ENCODE measurements at regions not wholly inside any gene's neighbourhood (a gene's known extent, or its start where the extent isn't known, plus 50 kb on each side); places are given as distances from the start of the nearest gene placed in this dataset.
"Not testable (repeated sequence)": the region's sequence is repeated elsewhere in the genome, so short reads cannot be mapped to it uniquely, and the experiment has no call there.

DNA sequence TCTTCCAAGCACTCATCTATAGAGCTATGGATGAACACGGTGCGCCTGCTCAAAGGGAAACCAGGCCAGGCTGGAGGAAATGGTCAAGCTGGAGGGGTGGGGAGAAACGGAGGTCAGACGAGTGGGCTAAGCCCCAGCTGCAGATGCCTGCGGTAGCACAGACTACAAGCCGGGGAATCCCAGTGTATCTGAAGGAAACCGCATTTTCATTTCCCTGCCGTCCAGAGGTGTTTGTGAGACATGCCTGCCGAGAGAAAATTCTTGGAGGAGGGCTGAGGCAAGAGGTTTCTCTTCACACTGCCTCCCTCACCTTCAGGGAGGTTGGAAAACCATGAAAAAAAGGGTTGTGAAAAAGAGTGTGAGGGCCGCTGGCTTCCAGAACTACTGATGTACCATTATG is 102.0 kb upstream of the FOXN3 start:
- DNase-seq (no peak), ATAC-seq (ENCODE audit: low FRiP score) (no peak)
- WGBS, 2 donors = 96 to 98% methylated on average over 10 of the region's 10 CpGs

DNA sequence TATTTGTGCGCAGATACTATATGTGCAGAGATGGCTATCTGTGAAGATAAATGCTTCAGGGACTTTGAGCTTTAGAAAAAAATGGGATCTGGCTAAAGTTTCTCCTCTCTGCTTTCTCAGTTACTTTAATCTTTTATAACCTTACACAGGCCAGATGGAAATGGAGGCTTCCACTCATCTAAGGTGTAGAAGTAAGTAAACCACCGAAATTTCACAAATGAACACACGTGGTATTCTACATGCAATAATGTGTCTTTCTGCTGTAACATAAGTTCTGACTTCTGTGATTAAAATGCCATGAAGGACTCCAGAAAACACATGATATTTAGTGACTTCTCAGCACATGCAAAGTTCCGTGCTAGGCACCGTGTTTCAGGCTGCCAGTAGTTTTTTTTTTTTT is 99.1 kb upstream of the FOXN3 start:
- H3K4me3 ChIP-seq (ENCODE audit: low read length in 2 of 2) = no peak overlapping the region
- no peaks in the 10 kb centered on the region for H3K9me3 ChIP-seq (ENCODE audit: control insufficient read depth, low read length)
- no peaks in the 10 kb centered on the region for H3K27me3 ChIP-seq (ENCODE audit: control insufficient read depth in 1 of 2, insufficient read depth in 2 of 2, low read length in 1 of 2)
- no peaks in the 10 kb centered on the region for H3K4me1 ChIP-seq (ENCODE audit: control insufficient read depth in 1 of 2, insufficient read depth in 2 of 2, low read length in 2 of 2)
- no peaks in the 10 kb centered on the region for H3K36me3 ChIP-seq (ENCODE audit: control insufficient read depth in 1 of 2, insufficient read depth in 2 of 2, low read length in 1 of 2)
- H3K27ac ChIP-seq (ENCODE audit: low read depth in 1 of 2, low read length in 2 of 2) = no peak overlapping the region
- 92 to 93% methylated on average over 5 of the region's 5 CpGs for WGBS, 2 donors
- ATAC-seq (ENCODE audit: low FRiP score) (no peak), DNase-seq (no peak)
- intact Hi-C loops (cut with DNase I) = no loop called here

More for the DNA sequence above, 102.0 kb upstream of the FOXN3 start:
- Histone ChIP-seq H3K27me3 (ENCODE audit: control insufficient read depth in 1 of 2, insufficient read depth in 2 of 2, low read length in 1 of 2) (no peaks in the 10 kb centered on the region), H3K4me3 (ENCODE audit: low read length in 2 of 2) (no peak overlapping the region), H3K4me1 (ENCODE audit: control insufficient read depth in 1 of 2, insufficient read depth in 2 of 2, low read length in 2 of 2) (no peaks in the 10 kb centered on the region), H3K9me3 (ENCODE audit: control insufficient read depth, low read length) (no peaks in the 10 kb centered on the region), H3K27ac (ENCODE audit: low read depth in 1 of 2, low read length in 2 of 2) (no peak overlapping the region), H3K36me3 (ENCODE audit: control insufficient read depth in 1 of 2, insufficient read depth in 2 of 2, low read length in 1 of 2) (no peaks in the 10 kb centered on the region)
- intact Hi-C loops (cut with DNase I) = no loop called here

DNA sequence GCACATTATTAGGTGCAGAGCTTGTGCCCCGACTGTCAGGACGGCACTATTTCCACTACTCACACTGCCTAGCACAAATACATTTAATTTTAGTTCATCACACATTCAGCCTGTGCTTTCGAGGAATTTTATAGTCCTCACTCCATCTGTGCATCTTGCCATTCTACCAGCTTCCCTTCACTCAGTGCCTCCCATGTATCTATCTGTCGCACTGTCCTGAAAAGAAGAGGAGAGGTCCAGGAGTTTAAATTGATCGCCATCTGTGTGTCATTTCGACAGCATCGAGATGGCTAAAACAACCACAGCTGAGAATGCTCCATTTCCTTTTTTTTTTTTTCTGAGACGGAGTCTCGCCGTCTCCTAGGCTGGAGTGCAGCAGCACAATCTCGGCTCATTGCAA is 97.6 kb upstream of the FOXN3 start:
- DNase-seq (no peak), ATAC-seq (ENCODE audit: low FRiP score) (no peak)
- no peak overlapping the region for H3K4me3 ChIP-seq (ENCODE audit: low read length in 2 of 2)
- intact Hi-C loops (cut with DNase I) = no loop called here
- H3K27me3 ChIP-seq (ENCODE audit: control insufficient read depth in 1 of 2, insufficient read depth in 2 of 2, low read length in 1 of 2) = no peaks in the 10 kb centered on the region
- no peaks in the 10 kb centered on the region for H3K4me1 ChIP-seq (ENCODE audit: control insufficient read depth in 1 of 2, insufficient read depth in 2 of 2, low read length in 2 of 2)
- 94 to 95% methylated on average over 11 of the region's 11 CpGs for WGBS, 2 donors
- no peaks in the 10 kb centered on the region for H3K9me3 ChIP-seq (ENCODE audit: control insufficient read depth, low read length)
- H3K36me3 ChIP-seq (ENCODE audit: control insufficient read depth in 1 of 2, insufficient read depth in 2 of 2, low read length in 1 of 2) = no peaks in the 10 kb centered on the region
- H3K27ac ChIP-seq (ENCODE audit: low read depth in 1 of 2, low read length in 2 of 2) = no peak overlapping the region

DNA sequence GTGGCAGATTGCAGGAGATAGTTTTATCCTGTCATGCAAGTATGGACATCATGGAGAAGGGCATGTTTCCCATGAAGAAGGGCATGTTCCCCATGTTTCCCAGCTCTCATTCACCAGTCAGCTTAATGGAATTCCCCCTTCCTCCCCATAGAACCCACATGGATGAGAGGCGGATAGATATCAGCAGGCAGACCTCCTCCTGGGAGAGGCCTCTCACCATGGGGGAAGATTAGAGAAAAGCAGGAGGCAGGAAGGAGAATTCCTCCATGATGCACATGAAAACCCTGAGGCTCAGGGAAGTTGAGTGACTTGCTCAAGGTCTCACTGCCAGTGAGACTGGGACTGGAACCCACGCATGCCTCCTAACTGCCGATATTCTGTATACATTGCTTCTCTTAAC is 92.9 kb upstream of the FOXN3 start:
- DNase-seq = no peak
- 95% methylated on average over 3 of the region's 3 CpGs for WGBS, 2 donors

DNA sequence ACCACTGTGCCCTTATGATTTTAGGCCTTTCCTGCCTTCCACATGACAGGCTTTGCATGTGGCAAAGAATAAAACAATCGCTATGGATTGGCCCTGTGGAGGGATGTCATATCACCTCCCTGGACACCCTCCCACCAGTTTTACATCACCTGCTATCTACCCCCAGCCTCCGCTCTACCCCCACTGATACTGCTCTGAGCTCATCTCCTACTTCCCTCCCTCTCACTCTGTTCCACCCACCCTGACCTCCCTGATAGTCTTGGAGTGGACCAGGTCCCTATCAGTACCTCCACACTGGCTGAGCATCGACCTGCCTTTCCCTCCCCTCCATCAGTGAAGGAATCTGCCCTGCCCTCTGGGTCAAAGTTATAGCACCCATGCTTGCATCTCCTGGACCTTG is 91.8 kb upstream of the FOXN3 start:
- Histone ChIP-seq H3K27ac (ENCODE audit: low read depth in 1 of 2, low read length in 2 of 2) (no peak overlapping the region), H3K9me3 (ENCODE audit: control insufficient read depth, low read length) (no peaks in the 10 kb centered on the region), H3K27me3 (ENCODE audit: control insufficient read depth in 1 of 2, insufficient read depth in 2 of 2, low read length in 1 of 2) (no peaks in the 10 kb centered on the region), H3K4me1 (ENCODE audit: control insufficient read depth in 1 of 2, insufficient read depth in 2 of 2, low read length in 2 of 2) (no peaks in the 10 kb centered on the region), H3K4me3 (ENCODE audit: low read length in 2 of 2) (no peak overlapping the region), H3K36me3 (ENCODE audit: control insufficient read depth in 1 of 2, insufficient read depth in 2 of 2, low read length in 1 of 2) (no peaks in the 10 kb centered on the region)
- intact Hi-C loops (cut with DNase I) = no loop called here
- peak in 1 of 2 donors; percentile 43 for DNase-seq
- peak; percentile 29 for ATAC-seq (ENCODE audit: low FRiP score)
- WGBS, 2 donors = 89 to 97% methylated on average over 3 of the region's 3 CpGs

More for the DNA sequence above, 92.9 kb upstream of the FOXN3 start:
- H3K4me1 ChIP-seq (ENCODE audit: control insufficient read depth in 1 of 2, insufficient read depth in 2 of 2, low read length in 2 of 2) = no peaks in the 10 kb centered on the region
- no peaks in the 10 kb centered on the region for H3K27me3 ChIP-seq (ENCODE audit: control insufficient read depth in 1 of 2, insufficient read depth in 2 of 2, low read length in 1 of 2)
- H3K4me3 ChIP-seq (ENCODE audit: low read length in 2 of 2) = no peak overlapping the region
- H3K27ac ChIP-seq (ENCODE audit: low read depth in 1 of 2, low read length in 2 of 2) = no peak overlapping the region
- H3K36me3 ChIP-seq (ENCODE audit: control insufficient read depth in 1 of 2, insufficient read depth in 2 of 2, low read length in 1 of 2) = no peaks in the 10 kb centered on the region
- no peaks in the 10 kb centered on the region for H3K9me3 ChIP-seq (ENCODE audit: control insufficient read depth, low read length)
- no peak for ATAC-seq (ENCODE audit: low FRiP score)
- intact Hi-C loops (cut with DNase I) = no loop called here

DNA sequence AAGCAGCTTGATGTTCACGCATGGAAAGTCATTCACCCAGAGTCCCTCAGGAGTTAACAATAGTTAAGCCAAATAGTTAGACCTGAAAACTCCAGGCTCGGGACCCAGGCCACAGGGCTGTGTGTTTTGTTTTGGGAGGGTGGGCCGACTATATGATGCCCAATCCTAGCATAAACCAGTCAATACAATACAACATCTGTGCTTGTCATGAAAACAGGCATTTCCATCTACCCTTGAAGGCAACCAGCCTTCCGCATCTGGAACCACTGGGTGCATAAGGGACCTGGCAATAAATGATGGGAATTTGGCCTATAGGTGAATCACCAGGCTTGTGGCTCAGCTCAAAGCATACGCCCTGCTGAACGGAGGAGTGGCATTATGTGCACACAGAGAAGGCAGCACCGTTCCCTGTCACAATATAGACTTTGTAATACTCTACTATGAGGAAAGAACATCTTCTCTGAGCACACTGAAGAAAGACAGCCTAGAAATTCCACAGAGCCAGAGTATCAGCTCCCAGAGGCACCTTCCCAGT is 91.0 kb upstream of the FOXN3 start:
- WGBS, 2 donors = 84 to 87% methylated on average over 7 of the region's 7 CpGs
- DNase-seq (no peak), ATAC-seq (ENCODE audit: low FRiP score) (no peak)
- no peaks in the 10 kb centered on the region for H3K9me3 ChIP-seq (ENCODE audit: control insufficient read depth, low read length)
- no peaks in the 10 kb centered on the region for H3K4me1 ChIP-seq (ENCODE audit: control insufficient read depth in 1 of 2, insufficient read depth in 2 of 2, low read length in 2 of 2)
- no peaks in the 10 kb centered on the region for H3K36me3 ChIP-seq (ENCODE audit: control insufficient read depth in 1 of 2, insufficient read depth in 2 of 2, low read length in 1 of 2)
- H3K4me3 ChIP-seq (ENCODE audit: low read length in 2 of 2) = no peak overlapping the region
- no peak overlapping the region for H3K27ac ChIP-seq (ENCODE audit: low read depth in 1 of 2, low read length in 2 of 2)
- H3K27me3 ChIP-seq (ENCODE audit: control insufficient read depth in 1 of 2, insufficient read depth in 2 of 2, low read length in 1 of 2) = no peaks in the 10 kb centered on the region
- intact Hi-C loops (cut with DNase I) = no loop called here

DNA sequence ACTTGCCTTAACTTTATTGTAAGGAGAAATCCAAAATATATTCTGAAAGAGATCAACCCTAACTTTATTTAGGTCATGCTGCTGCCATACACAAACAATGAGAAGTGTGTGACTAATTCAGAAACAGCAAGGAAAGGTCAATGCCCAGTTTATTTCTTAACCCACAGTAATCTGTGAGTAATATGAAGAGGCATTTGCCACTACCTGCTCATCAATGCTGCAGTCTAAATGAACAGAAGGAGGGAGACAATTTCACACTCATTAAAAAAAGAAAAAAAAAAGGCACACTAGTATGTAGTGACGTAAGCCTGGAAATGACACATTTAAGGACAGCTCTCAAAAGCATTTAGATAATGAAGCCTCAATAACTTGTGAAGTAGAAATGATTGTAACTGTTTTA is 90.5 kb upstream of the FOXN3 start:
- Histone ChIP-seq H3K4me3 (ENCODE audit: low read length in 2 of 2) (no peak overlapping the region), H3K36me3 (ENCODE audit: control insufficient read depth in 1 of 2, insufficient read depth in 2 of 2, low read length in 1 of 2) (no peaks in the 10 kb centered on the region), H3K27me3 (ENCODE audit: control insufficient read depth in 1 of 2, insufficient read depth in 2 of 2, low read length in 1 of 2) (no peaks in the 10 kb centered on the region), H3K4me1 (ENCODE audit: control insufficient read depth in 1 of 2, insufficient read depth in 2 of 2, low read length in 2 of 2) (no peaks in the 10 kb centered on the region), H3K9me3 (ENCODE audit: control insufficient read depth, low read length) (no peaks in the 10 kb centered on the region), H3K27ac (ENCODE audit: low read depth in 1 of 2, low read length in 2 of 2) (no peak overlapping the region)
- ATAC-seq (ENCODE audit: low FRiP score) (no peak), DNase-seq (no peak)
- intact Hi-C loops (cut with DNase I) = no loop called here
- WGBS, 2 donors = 76 to 80% methylated on average over 1 of the region's 1 CpG

DNA sequence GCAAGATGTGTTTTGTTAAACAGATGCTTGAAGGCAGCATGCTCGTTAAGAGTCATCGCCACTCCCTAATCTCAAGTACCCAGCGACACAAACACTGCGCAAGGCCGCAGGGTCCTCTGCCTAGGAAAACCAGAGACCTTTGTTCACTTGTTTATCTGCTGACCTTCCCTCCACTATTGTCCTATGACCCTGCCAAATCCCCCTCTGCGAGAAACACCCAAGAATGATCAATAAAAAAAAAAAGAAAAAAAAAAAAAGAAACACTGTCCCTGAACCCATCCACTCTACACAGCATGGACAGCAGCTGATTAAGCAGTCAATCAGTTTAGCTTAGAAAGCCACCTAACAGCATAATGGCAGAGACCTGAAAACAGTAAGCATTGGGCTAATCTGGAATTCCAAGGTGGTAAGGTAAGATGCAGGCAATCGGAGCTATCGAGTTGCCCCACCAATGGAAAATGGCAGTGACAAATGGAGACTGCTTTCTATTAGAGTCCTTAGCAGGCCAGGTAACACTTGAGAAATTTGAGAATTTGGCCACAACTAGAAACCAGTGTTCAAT is 89.9 kb upstream of the FOXN3 start:
- H3K4me3 ChIP-seq (ENCODE audit: low read length in 2 of 2); H3K9me3 ChIP-seq (ENCODE audit: control insufficient read depth, low read length); H3K27me3 ChIP-seq (ENCODE audit: control insufficient read depth in 1 of 2, insufficient read depth in 2 of 2, low read length in 1 of 2); H3K27ac ChIP-seq (ENCODE audit: low read depth in 1 of 2, low read length in 2 of 2); ATAC-seq (ENCODE audit: low FRiP score); intact Hi-C loops (cut with DNase I); H3K4me1 ChIP-seq (ENCODE audit: control insufficient read depth in 1 of 2, insufficient read depth in 2 of 2, low read length in 2 of 2); DNase-seq; H3K36me3 ChIP-seq (ENCODE audit: control insufficient read depth in 1 of 2, insufficient read depth in 2 of 2, low read length in 1 of 2): not testable (repeated sequence)
- WGBS, 2 donors = 94 to 95% methylated on average over 7 to 8 of the region's 8 CpGs

DNA sequence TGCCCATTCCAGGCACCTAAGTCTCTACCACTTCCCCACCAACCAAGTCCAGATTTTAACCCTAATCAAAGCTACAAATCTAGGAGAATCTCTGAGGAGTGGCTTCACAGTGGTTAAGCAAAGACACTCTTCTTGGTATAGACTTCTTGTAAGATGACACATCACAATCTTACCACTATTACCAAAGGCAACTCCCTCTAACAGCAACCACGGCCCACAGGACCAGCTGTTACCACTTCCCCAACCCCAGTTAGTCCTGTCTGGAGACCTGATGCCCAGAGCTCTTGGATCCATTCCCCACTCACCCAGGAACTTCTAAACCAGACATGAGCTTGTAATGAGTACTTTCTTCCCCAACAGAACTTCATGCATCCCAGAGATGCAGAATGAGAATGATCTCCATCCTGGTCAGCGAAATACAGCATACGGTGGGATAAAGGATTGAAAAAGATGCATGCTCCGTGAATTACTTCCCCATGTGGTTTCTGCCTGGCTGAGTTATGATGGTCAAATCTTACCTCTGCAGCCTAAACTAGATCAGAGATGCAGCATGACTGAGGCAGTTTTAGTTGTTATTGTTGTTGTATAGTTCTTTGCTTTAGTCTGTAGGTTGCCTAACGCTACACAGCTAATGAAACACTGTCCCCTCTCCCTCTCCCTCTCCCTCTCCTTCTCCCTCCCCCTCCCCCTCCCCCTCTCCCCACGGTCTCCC is 87.7 kb upstream of the FOXN3 start:
- no peaks in the 10 kb centered on the region for H3K9me3 ChIP-seq (ENCODE audit: control insufficient read depth, low read length)
- H3K36me3 ChIP-seq (ENCODE audit: control insufficient read depth in 1 of 2, insufficient read depth in 2 of 2, low read length in 1 of 2) = no peaks in the 10 kb centered on the region
- intact Hi-C loops (cut with DNase I) = no loop called here
- H3K4me1 ChIP-seq (ENCODE audit: control insufficient read depth in 1 of 2, insufficient read depth in 2 of 2, low read length in 2 of 2) = no peaks in the 10 kb centered on the region
- WGBS, 2 donors = 87 to 93% methylated on average over 6 of the region's 6 CpGs
- H3K27me3 ChIP-seq (ENCODE audit: control insufficient read depth in 1 of 2, insufficient read depth in 2 of 2, low read length in 1 of 2) = no peaks in the 10 kb centered on the region
- DNase-seq (peak in 1 of 2 donors; percentile 58), ATAC-seq (ENCODE audit: low FRiP score) (no peak)
- H3K4me3 ChIP-seq (ENCODE audit: low read length in 2 of 2) = no peak overlapping the region
- H3K27ac ChIP-seq (ENCODE audit: low read depth in 1 of 2, low read length in 2 of 2) = no peak overlapping the region

Measured in aorta (tissue), 5 donors.